ENCODE measurements at regions not wholly inside any gene's neighbourhood (a gene's known extent, or its start where the extent isn't known, plus 50 kb on each side); places are given as distances from the start of the nearest gene placed in this dataset.

DNA sequence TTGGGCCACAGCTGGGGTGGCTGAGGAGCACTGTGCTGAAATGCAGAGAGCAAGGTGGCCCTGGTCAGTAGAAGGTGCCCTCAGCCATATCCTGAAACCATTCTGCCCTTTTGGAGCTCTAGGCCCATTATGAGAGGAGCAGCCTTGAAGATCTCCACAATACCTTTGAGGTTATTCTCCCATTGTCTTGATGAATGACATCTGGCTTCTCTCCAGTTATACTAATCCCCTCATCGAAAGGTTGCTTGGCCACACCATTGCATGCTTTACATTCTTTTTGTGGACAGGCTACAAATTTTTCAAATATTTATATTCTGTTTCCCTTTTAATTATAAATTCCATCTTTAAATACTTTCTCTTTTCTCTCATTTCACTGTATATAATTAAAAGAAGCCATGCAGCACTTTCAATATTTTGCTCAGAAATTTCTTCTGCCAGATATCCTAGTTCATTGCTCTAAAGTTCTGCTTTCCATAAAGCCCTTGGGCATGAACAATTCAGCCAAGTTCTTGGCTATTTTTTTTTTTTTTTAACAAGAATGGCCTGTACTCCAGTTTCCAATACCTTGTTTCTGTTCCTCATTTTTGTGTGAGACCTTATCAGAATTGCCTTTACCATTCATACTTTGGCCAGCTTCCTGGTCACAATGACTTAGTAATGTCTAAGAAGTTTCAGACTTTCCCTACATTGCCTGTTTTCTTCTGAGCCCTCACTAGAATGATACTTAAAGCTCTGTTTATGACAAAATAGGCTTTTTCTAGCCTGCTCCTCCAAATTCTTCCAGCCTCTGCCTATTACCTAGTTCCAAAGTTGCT, 138.9 kb upstream of the SGO1 start:
- TF ChIP-seq, protein P1, sequence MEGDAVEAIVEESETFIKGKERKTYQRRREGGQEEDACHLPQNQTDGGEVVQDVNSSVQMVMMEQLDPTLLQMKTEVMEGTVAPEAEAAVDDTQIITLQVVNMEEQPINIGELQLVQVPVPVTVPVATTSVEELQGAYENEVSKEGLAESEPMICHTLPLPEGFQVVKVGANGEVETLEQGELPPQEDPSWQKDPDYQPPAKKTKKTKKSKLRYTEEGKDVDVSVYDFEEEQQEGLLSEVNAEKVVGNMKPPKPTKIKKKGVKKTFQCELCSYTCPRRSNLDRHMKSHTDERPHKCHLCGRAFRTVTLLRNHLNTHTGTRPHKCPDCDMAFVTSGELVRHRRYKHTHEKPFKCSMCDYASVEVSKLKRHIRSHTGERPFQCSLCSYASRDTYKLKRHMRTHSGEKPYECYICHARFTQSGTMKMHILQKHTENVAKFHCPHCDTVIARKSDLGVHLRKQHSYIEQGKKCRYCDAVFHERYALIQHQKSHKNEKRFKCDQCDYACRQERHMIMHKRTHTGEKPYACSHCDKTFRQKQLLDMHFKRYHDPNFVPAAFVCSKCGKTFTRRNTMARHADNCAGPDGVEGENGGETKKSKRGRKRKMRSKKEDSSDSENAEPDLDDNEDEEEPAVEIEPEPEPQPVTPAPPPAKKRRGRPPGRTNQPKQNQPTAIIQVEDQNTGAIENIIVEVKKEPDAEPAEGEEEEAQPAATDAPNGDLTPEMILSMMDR (IDR thresholded peaks at IDR 0.05) = no peak
- TF ChIP-seq POLR2A (IDR thresholded peaks at IDR 0.05) (no peak), EP300 (IDR thresholded peaks at IDR 0.05) (no peak)

Data from tibial nerve (tissue), 4 donors.